ENCODE measurements at regions not wholly inside any gene's neighbourhood (a gene's known extent, or its start where the extent isn't known, plus 50 kb on each side); places are given as distances from the start of the nearest gene placed in this dataset.

GRCh38 chr16:86660623-86661022 lies 82.3 kb downstream of the FOXL1 start:
- TF ChIP-seq EZH2phosphoT487 (IDR thresholded peaks at IDR 0.05; ENCODE audit: low read depth) (no peak), CTCF (IDR thresholded peaks at IDR 0.05; ENCODE audit: low read depth, low read length) (no peak)
